ENCODE measurements at regions not wholly inside any gene's neighbourhood (a gene's known extent, or its start where the extent isn't known, plus 50 kb on each side); places are given as distances from the start of the nearest gene placed in this dataset.

- TF ChIP-seq POLR2A (IDR thresholded peaks at IDR 0.05) (no peak), CTCF (IDR thresholded peaks at IDR 0.05) (no peak)
Measured at GRCh38 chr11:129249923-129250322, 57.8 kb upstream of the ARHGAP32 start.

Data from lower leg skin (tissue), 3 donors.